HFFc6 (cell line): ENCODE measurements at regions not wholly inside any gene's neighbourhood (a gene's known extent, or its start where the extent isn't known, plus 50 kb on each side); places are given as distances from the start of the nearest gene placed in this dataset.
A peak's percentile ranks its signal among the peaks of the same experiment; 100 is the strongest.

Source experiments
- DNase-seq: peaks from one replicate; pipeline ENCODE4 v3.0.0-alpha.2; 2018
- H3K27ac Mint-ChIP-seq: 2 replicates; pipeline ENCODE4 v1.8.0; 2020; ENCODE audit warnings: mild to moderate bottlenecking, mixed read lengths
- H3K27me3 Mint-ChIP-seq: 2 replicates; pipeline ENCODE4 v1.8.0; 2021; ENCODE audit warnings: mild to moderate bottlenecking, moderate library complexity, mixed read lengths; ENCODE audit not compliant: insufficient read depth
- H3K36me3 Mint-ChIP-seq: 2 replicates; pipeline ENCODE4 v1.8.0; 2021; ENCODE audit warnings: low read depth, mixed read lengths
- H3K4me1 Mint-ChIP-seq: 2 replicates; pipeline ENCODE4 v1.8.0; 2020; ENCODE audit warnings: low read depth, mixed read lengths
- H3K4me3 Mint-ChIP-seq: 2 replicates; pipeline ENCODE4 v1.8.0; 2020; ENCODE audit warnings: mild to moderate bottlenecking, moderate library complexity, mixed read lengths
- H3K9me3 Mint-ChIP-seq: 2 replicates; pipeline ENCODE4 v1.8.0; 2020; ENCODE audit warnings: mild to moderate bottlenecking, mixed read lengths
- CTCF ChIP-seq: fragments of 200-600 bp; sonication (generic); IDR thresholded peaks from 2 replicates; pipeline ENCODE4 v1.5.0; 2021; ENCODE audit warnings: antibody characterized with exemption, mild to moderate bottlenecking

GRCh38 chr4:114076899-114077570, 97.6 kb upstream of the ARSJ start:
- DNase-seq, result peak; percentile 1
- H3K9me3 Mint-ChIP-seq, result peaks cover 15% of the 10 kb centered on the region
- H3K27ac Mint-ChIP-seq, result peak overlapping the region; percentile 78
- H3K27me3 Mint-ChIP-seq, result no peaks in the 10 kb centered on the region; the same call in 1 of the 2 replicates
- H3K4me1 Mint-ChIP-seq, result peaks cover 40% of the 10 kb centered on the region
- TF ChIP-seq CTCF, result no peak
- peaks cover 16% of the 10 kb centered on the region for H3K36me3 Mint-ChIP-seq
- H3K4me3 Mint-ChIP-seq, result peak overlapping the region; percentile 25; the same call in 1 of the 2 replicates

GRCh38 chr4:114077610-114078009, 98.2 kb upstream of the ARSJ start:
- Mint-ChIP-seq H3K4me1 (peaks cover 44% of the 10 kb centered on the region), H3K9me3 (peaks cover 15% of the 10 kb centered on the region), H3K36me3 (peaks cover 16% of the 10 kb centered on the region), H3K27me3 (no peaks in the 10 kb centered on the region; the same call in 1 of the 2 replicates), H3K4me3 (peak overlapping the region; percentile 25; the same call in 1 of the 2 replicates), H3K27ac (peak overlapping the region; percentile 78)
- TF ChIP-seq CTCF, result no peak
- peak; percentile 90 for DNase-seq

DNA sequence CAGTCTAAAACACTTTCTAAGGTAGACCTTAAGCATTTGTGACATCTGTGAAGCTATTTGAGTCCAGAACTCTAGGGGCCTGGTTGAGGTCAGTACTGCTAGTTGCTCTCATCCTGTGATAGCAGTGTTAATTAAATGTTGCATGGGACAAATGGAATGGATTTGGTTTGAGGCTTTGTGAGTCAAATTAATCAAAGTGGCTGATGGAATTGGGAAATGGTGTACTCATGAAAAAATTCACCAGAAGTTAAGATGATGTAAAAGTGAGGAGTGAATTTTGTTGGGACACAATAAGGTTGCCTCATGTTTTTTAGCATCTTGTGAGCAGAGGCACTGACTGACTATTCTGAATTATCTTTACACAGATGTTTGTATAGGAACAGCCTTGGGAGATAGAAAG, 99.2 kb upstream of the ARSJ start:
- H3K9me3 Mint-ChIP-seq, result peaks cover 11% of the 10 kb centered on the region

DNA sequence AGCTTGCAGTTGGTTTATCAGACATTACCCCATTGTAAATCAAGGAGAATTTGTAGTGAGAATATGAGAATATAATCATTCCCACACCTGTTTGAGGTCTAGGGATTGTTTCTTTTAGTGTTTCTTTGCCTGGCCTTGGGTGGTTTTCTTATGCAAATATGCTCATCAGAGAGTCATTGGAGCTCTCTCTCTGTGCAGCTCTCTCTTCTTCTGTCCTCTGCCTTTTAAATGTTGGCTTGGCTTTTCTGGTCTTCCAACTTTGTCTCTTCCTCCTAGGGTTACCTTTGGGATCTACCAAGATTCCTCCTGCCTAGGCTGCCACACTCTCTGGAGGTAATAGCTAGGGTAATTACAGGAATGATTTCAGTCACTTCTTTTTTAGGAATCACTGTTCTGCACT, 102.3 kb upstream of the ARSJ start:
- no peak for DNase-seq
- TF ChIP-seq CTCF, result no peak
- Mint-ChIP-seq H3K27ac (no peak overlapping the region), H3K36me3 (no peaks in the 10 kb centered on the region), H3K4me3 (no peak overlapping the region), H3K4me1 (peaks cover 47% of the 10 kb centered on the region), H3K27me3 (peaks cover 2% of the 10 kb centered on the region; the same call in 1 of the 2 replicates), H3K9me3 (no peaks in the 10 kb centered on the region)

More for the DNA sequence above, 99.2 kb upstream of the ARSJ start:
- no peak overlapping the region for H3K4me3 Mint-ChIP-seq
- peaks cover 55% of the 10 kb centered on the region for H3K4me1 Mint-ChIP-seq
- peak; percentile 0 for DNase-seq
- TF ChIP-seq CTCF, result no peak
- H3K36me3 Mint-ChIP-seq, result peaks cover 11% of the 10 kb centered on the region
- peak overlapping the region; percentile 78 for H3K27ac Mint-ChIP-seq
- H3K27me3 Mint-ChIP-seq, result peaks cover 2% of the 10 kb centered on the region; the same call in 1 of the 2 replicates

DNA sequence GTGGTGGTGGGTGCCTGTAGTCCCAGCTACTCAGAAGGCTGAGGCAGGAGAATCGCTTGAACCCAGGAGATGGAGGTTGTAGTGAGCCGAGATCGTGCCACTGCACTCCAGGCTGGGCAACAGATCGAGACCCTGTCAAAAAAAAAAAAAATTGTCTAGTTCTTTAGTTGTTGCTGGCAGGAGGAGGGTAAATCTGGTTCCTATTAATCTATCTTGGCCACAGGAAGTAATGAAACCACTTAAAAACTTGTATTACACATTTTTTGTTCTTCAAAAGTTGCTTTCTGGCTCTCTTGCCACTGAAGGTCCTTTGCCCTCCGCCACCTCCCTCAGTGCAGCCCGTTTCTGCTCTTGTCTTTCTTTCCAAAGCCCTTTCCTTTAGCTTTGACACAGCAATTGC, 102.9 kb upstream of the ARSJ start:
- peaks cover 47% of the 10 kb centered on the region for H3K4me1 Mint-ChIP-seq
- H3K36me3 Mint-ChIP-seq, result no peaks in the 10 kb centered on the region
- H3K4me3 Mint-ChIP-seq, result no peak overlapping the region
- H3K27me3 Mint-ChIP-seq, result peaks cover 2% of the 10 kb centered on the region; the same call in 1 of the 2 replicates
- H3K27ac Mint-ChIP-seq, result no peak overlapping the region
- TF ChIP-seq CTCF, result no peak
- no peak for DNase-seq
- H3K9me3 Mint-ChIP-seq, result no peaks in the 10 kb centered on the region
